HG03565 (cell line): ENCODE measurements at regions not wholly inside any gene's neighbourhood (a gene's known extent, or its start where the extent isn't known, plus 50 kb on each side); places are given as distances from the start of the nearest gene placed in this dataset.

Source experiments
- ATAC-seq: cut with Tn5 transposase; IDR thresholded peaks from one replicate; pipeline ENCODE4 v1.9.1; 2021; ENCODE audit warnings: mild to moderate bottlenecking, moderate library complexity; ENCODE audit not compliant: unreplicated experiment

GRCh38 chr6:103995571-103995970 is 864.1 kb downstream of the HACE1 start:
- ATAC-seq: no peak

- no peak for ATAC-seq
Measured at GRCh38 chr6:103983860-103984259, 875.9 kb downstream of the HACE1 start.

GRCh38 chr6:103983011-103983410 is 876.7 kb downstream of the HACE1 start:
- no peak for ATAC-seq

- no peak for ATAC-seq
Measured at GRCh38 chr6:103982574-103982973, 877.1 kb downstream of the HACE1 start.

GRCh38 chr6:103979308-103979707 is 880.4 kb downstream of the HACE1 start:
- no peak for ATAC-seq

- no peak for ATAC-seq
Measured at GRCh38 chr6:103937389-103937788, 922.3 kb downstream of the HACE1 start.

GRCh38 chr6:103925317-103925716 is 934.4 kb downstream of the HACE1 start:
- no peak for ATAC-seq

- no peak for ATAC-seq
Measured at GRCh38 chr6:103910018-103910417, 949.7 kb downstream of the HACE1 start.

GRCh38 chr6:103908898-103909297 is 950.8 kb downstream of the HACE1 start:
- no peak for ATAC-seq

- ATAC-seq: no peak
Measured at GRCh38 chr6:103895136-103895535, 964.6 kb downstream of the HACE1 start.

- ATAC-seq: no peak
Measured at GRCh38 chr6:103893141-103893581, 966.6 kb downstream of the HACE1 start.

- no peak for ATAC-seq
Measured at GRCh38 chr6:103886951-103887350, 972.8 kb downstream of the HACE1 start.

GRCh38 chr6:103885446-103885845 is 974.3 kb downstream of the HACE1 start:
- ATAC-seq: no peak

- no peak for ATAC-seq
Measured at GRCh38 chr6:103879800-103880199, 979.9 kb downstream of the HACE1 start.

GRCh38 chr6:103875221-103875620 is 984.5 kb downstream of the HACE1 start:
- ATAC-seq: no peak

- ATAC-seq: no peak
Measured at GRCh38 chr6:103874575-103874974, 985.1 kb downstream of the HACE1 start.

GRCh38 chr6:103872678-103873077 is 987.0 kb downstream of the HACE1 start:
- no peak for ATAC-seq

GRCh38 chr6:103872233-103872632 is 987.5 kb downstream of the HACE1 start:
- no peak for ATAC-seq

- ATAC-seq: no peak
Measured at GRCh38 chr6:103870970-103871369, 988.7 kb downstream of the HACE1 start.

- no peak for ATAC-seq
Measured at GRCh38 chr6:103862297-103862696, 997.4 kb downstream of the HACE1 start.

- no peak for ATAC-seq
Measured at GRCh38 chr6:103858003-103858402, 1001.7 kb downstream of the HACE1 start.

GRCh38 chr6:103855750-103856149 is 1004.0 kb downstream of the HACE1 start:
- no peak for ATAC-seq

- ATAC-seq: no peak
Measured at GRCh38 chr6:103854059-103854458, 1005.7 kb downstream of the HACE1 start.

GRCh38 chr6:103838457-103838856 is 1021.3 kb downstream of the HACE1 start:
- ATAC-seq: no peak
